H1 (cell line): ENCODE measurements at regions not wholly inside any gene's neighbourhood (a gene's known extent, or its start where the extent isn't known, plus 50 kb on each side); places are given as distances from the start of the nearest gene placed in this dataset.

Experiments
- CTCF ChIA-PET: fragments of 300-600 bp; sonication (Branson Sonifier 250); formaldehyde crosslinking; loops from one replicate; lab custom pipeline; 2021; ENCODE audit not compliant: partially characterized antibody; lab: Charles Lee
- POLR2A ChIA-PET: fragments of 300-600 bp; sonication (Branson Sonifier 250); formaldehyde crosslinking; loops from one replicate; lab custom pipeline; 2021; ENCODE audit warnings: inconsistent platforms; ENCODE audit not compliant: partially characterized antibody; lab: Charles Lee
- DNase-seq, 2 experiments: peaks; one replicate each; pipeline versions ENCODE4 v3.0.0 to v3.0.0-alpha.2; 2010 to 2022; ENCODE audit warnings: low spot score in 2 of 2, low read depth in 1 of 2, mixed read lengths in 1 of 2
- FAIRE-seq: peaks from 2 replicates; lab custom pipeline; 2011; peaks lifted over from hg19 to GRCh38; lab: Jason Lieb, UNC
- H2AFZ ChIP-seq: 2 replicates; pipeline ENCODE4 v1.8.1; 2012; ENCODE audit warnings: low read length, inconsistent platforms
- H2AK5ac ChIP-seq: 2 replicates; pipeline ENCODE4 v1.6.1; 2013; ENCODE audit warnings: low read depth, low read length
- H2BK120ac ChIP-seq: replicated peaks from 2 replicates; pipeline ENCODE3; 2013; ENCODE audit warnings: low read depth, low read length, inconsistent platforms
- H2BK12ac ChIP-seq: 2 replicates; pipeline ENCODE4 v1.6.1; 2013; ENCODE audit warnings: low read depth, low read length
- H2BK15ac ChIP-seq: 2 replicates; pipeline ENCODE4 v1.6.1; 2013; ENCODE audit warnings: low read length
- H2BK20ac ChIP-seq: 2 replicates; pipeline ENCODE4 v1.6.1; 2013; ENCODE audit warnings: low read length
- H2BK5ac ChIP-seq: 2 replicates; pipeline ENCODE4 v1.6.1; 2013; ENCODE audit warnings: low read depth, low read length
- H3K14ac ChIP-seq: 2 replicates; pipeline ENCODE4 v1.6.1; 2013; ENCODE audit warnings: inconsistent platforms; ENCODE audit not compliant: insufficient read length
- H3K18ac ChIP-seq: 2 replicates; pipeline ENCODE4 v1.6.1; 2013; ENCODE audit warnings: low read length; ENCODE audit errors: extremely low read depth
- H3K23ac ChIP-seq: 2 replicates; pipeline ENCODE4 v1.6.1; 2013; ENCODE audit warnings: inconsistent platforms; ENCODE audit not compliant: insufficient read length
- H3K23me2 ChIP-seq: 2 replicates; pipeline ENCODE4 v1.6.1; 2013; ENCODE audit warnings: low read depth, low read length
- H3K27ac ChIP-seq: 2 replicates; pipeline ENCODE4 v1.6.1; 2011; ENCODE audit warnings: low read depth, low read length, inconsistent platforms
- H3K27me3 ChIP-seq, 4 experiments: replicated peaks in 1 of 4; 1 replicate in 1 of 4; 2 replicates in 3 of 4; pipeline versions ENCODE4 v1.6.1 to v1.8.1; 2011 to 2013; ENCODE audit warnings: low read length in 3 of 4, mild to moderate bottlenecking in 3 of 4, inconsistent platforms in 2 of 4, mixed read lengths in 2 of 4, moderate library complexity in 1 of 4; ENCODE audit not compliant: control insufficient read depth in 3 of 4, insufficient read depth in 3 of 4; ENCODE audit errors: extremely low read depth in 1 of 4
- H3K36me3 ChIP-seq, 4 experiments: 2 replicates each; pipeline versions ENCODE4 v1.6.1 to v1.8.1; 2011 to 2013; ENCODE audit warnings: mild to moderate bottlenecking in 4 of 4, low read length in 3 of 4, moderate library complexity in 2 of 4, control low read depth in 1 of 4, inconsistent platforms in 1 of 4; ENCODE audit not compliant: insufficient read depth in 4 of 4, control insufficient read depth in 2 of 4
- H3K4ac ChIP-seq: replicated peaks from 2 replicates; pipeline ENCODE3; 2013; ENCODE audit warnings: low read length, low read depth, mixed read lengths, inconsistent platforms; ENCODE audit not compliant: insufficient read length
- H3K4me1 ChIP-seq, 4 experiments: replicated peaks in 1 of 4; 1 replicate in 1 of 4; 2 replicates in 3 of 4; pipeline versions ENCODE4 v1.6.1 to v1.8.1; 2011 to 2013; ENCODE audit warnings: low read length in 3 of 4, inconsistent platforms in 2 of 4, mixed read lengths in 1 of 4; ENCODE audit not compliant: insufficient read depth in 4 of 4, control insufficient read depth in 3 of 4
- H3K4me2 ChIP-seq, 2 experiments: 2 replicates each; pipeline versions ENCODE4 v1.6.1 to v1.8.1; 2011 to 2013; ENCODE audit warnings: low read depth in 2 of 2, low read length in 2 of 2, control low read depth in 1 of 2, inconsistent platforms in 1 of 2, mild to moderate bottlenecking in 1 of 2; ENCODE audit not compliant: insufficient read depth in 1 of 2
- H3K4me3 ChIP-seq, 4 experiments: fragments of 200-600, 300-600 bp in 1 of 4; sonication (generic), shearing (Covaris generic), sonication (Bioruptor Twin) in 1 of 4; 2 replicates each; pipeline versions ENCODE4 v1.5.1 to v1.8.1; 2011 to 2016; ENCODE audit warnings: low read length in 4 of 4, low read depth in 3 of 4, control low read depth in 2 of 4, inconsistent platforms in 2 of 4, mild to moderate bottlenecking in 2 of 4, mixed read lengths in 1 of 4, moderate library complexity in 1 of 4; ENCODE audit not compliant: insufficient read depth in 2 of 4; ENCODE audit errors: extremely low read depth in 1 of 4
- H3K56ac ChIP-seq: replicated peaks from 2 replicates; pipeline ENCODE3; 2013; ENCODE audit warnings: low read depth, mild to moderate bottlenecking, mixed read lengths, low read length, inconsistent platforms; ENCODE audit not compliant: insufficient read length
- H3K79me1 ChIP-seq: 2 replicates; pipeline ENCODE4 v1.6.1; 2013; ENCODE audit warnings: low read depth, low read length, control low read depth
- H3K79me2 ChIP-seq, 2 experiments: 2 replicates each; pipeline versions ENCODE4 v1.6.1 to v1.8.1; 2012 to 2013; ENCODE audit warnings: low read length in 2 of 2, mild to moderate bottlenecking in 2 of 2, inconsistent platforms in 1 of 2; ENCODE audit not compliant: insufficient read depth in 2 of 2, control insufficient read depth in 1 of 2
- H3K9ac ChIP-seq, 4 experiments: replicated peaks in 1 of 4; 1 replicate in 1 of 4; 2 replicates in 3 of 4; pipeline versions ENCODE4 v1.6.1 to v1.8.1; 2011 to 2013; ENCODE audit warnings: low read depth in 3 of 4, low read length in 3 of 4, control low read depth in 2 of 4, mild to moderate bottlenecking in 2 of 4, moderate library complexity in 2 of 4, inconsistent platforms in 1 of 4; ENCODE audit errors: extremely low read depth in 1 of 4
- H3K9me3 ChIP-seq, 2 experiments: 2 replicates each; pipeline versions ENCODE4 v1.6.1 to v1.8.1; 2012 to 2013; ENCODE audit warnings: mild to moderate bottlenecking in 2 of 2, moderate library complexity in 2 of 2, control low read depth in 1 of 2, inconsistent platforms in 1 of 2, low read depth in 1 of 2, low read length in 1 of 2, mixed read lengths in 1 of 2; ENCODE audit not compliant: insufficient read depth in 2 of 2
- H4K20me1 ChIP-seq, 2 experiments: replicated peaks in 1 of 2; 2 replicates each; pipeline versions ENCODE3 to v1.8.1; 2011 to 2013; ENCODE audit warnings: inconsistent platforms in 2 of 2, low read length in 2 of 2, mild to moderate bottlenecking in 1 of 2; ENCODE audit not compliant: insufficient read depth in 2 of 2, control insufficient read depth in 1 of 2
- H4K5ac ChIP-seq: 2 replicates; pipeline ENCODE4 v1.6.1; 2013; ENCODE audit warnings: low read length, low read depth, mixed read lengths, inconsistent platforms; ENCODE audit not compliant: insufficient read length
- H4K8ac ChIP-seq: 2 replicates; pipeline ENCODE4 v1.8.0; 2013; ENCODE audit warnings: mild to moderate bottlenecking, moderate library complexity, low read length, inconsistent platforms; ENCODE audit not compliant: insufficient read depth; ENCODE audit errors: extremely low read depth
- H4K91ac ChIP-seq: replicated peaks from 2 replicates; pipeline ENCODE3; 2013; ENCODE audit warnings: low read length, mixed read lengths, inconsistent platforms; ENCODE audit not compliant: insufficient read length
- ASH2L ChIP-seq: fragments of 200-600, 300-600 bp; sonication (generic); IDR thresholded peaks from one replicate; pipeline ENCODE4 v1.7.1; 2017; ENCODE audit warnings: low read length
- BACH1 ChIP-seq: IDR thresholded peaks from 2 replicates; pipeline ENCODE4 v1.6.1; 2012; ENCODE audit warnings: low read length, improper control_type of control experiment
- BCL11A ChIP-seq, 2 experiments: IDR thresholded peaks; one replicate each; pipeline ENCODE4 v1.6.1; 2011; ENCODE audit warnings: low read depth in 2 of 2, low read length in 2 of 2, mild to moderate bottlenecking in 2 of 2
- CBX8 ChIP-seq: fragments of 300-800, 300-1000 bp; sonication (generic); IDR thresholded peaks from 2 replicates; pipeline ENCODE4 v1.7.1; 2016; ENCODE audit warnings: low read depth, low read length, borderline replicate concordance
- CHD2 ChIP-seq: IDR thresholded peaks from 2 replicates; pipeline ENCODE4 v1.6.1; 2012; ENCODE audit warnings: low read length, improper control_type of control experiment
- CREB1 ChIP-seq: IDR thresholded peaks from 2 replicates; pipeline ENCODE4 v1.6.1; 2012; ENCODE audit warnings: inconsistent platforms
- GTF2F1 ChIP-seq: IDR thresholded peaks from 2 replicates; pipeline ENCODE4 v1.6.1; 2012; ENCODE audit warnings: low read depth, low read length, improper control_type of control experiment, borderline replicate concordance
- HDAC2 ChIP-seq, 2 experiments: fragments of 300-600 bp in 1 of 2; sonication (generic) in 1 of 2; IDR thresholded peaks; 2 replicates each; pipeline ENCODE4 v1.6.1; 2011 to 2012; ENCODE audit warnings: low read depth in 2 of 2, low read length in 2 of 2, mild to moderate bottlenecking in 2 of 2, moderate library complexity in 2 of 2, borderline replicate concordance in 1 of 2, inconsistent platforms in 1 of 2
- HDAC6 ChIP-seq: IDR thresholded peaks from one replicate; pipeline ENCODE4 v1.7.1; 2012; ENCODE audit warnings: low read depth, mild to moderate bottlenecking, inconsistent platforms, low read length, moderate library complexity
- NANOG ChIP-seq: IDR thresholded peaks from 2 replicates; pipeline ENCODE4 v1.6.1; 2011; ENCODE audit warnings: low read length, low read depth, mild to moderate bottlenecking, inconsistent platforms; ENCODE audit not compliant: insufficient read depth, poor library complexity, severe bottlenecking
- PHF8 ChIP-seq: fragments of 200-600 bp; sonication (generic); conservative IDR thresholded peaks from 2 replicates; pipeline ENCODE4 v1.7.1; 2012; ENCODE audit warnings: low read depth, mild to moderate bottlenecking, inconsistent platforms, low read length, moderate library complexity
- POLR2A ChIP-seq, 2 experiments: IDR thresholded peaks; 1 replicate in 1 of 2; 2 replicates in 1 of 2; pipeline ENCODE4 v1.6.1; 2011; ENCODE audit warnings: low read depth in 2 of 2, low read length in 2 of 2, mild to moderate bottlenecking in 2 of 2; ENCODE audit errors: control extremely low read depth in 1 of 2
- RAD21 ChIP-seq, 2 experiments: IDR thresholded peaks in 1 of 2; conservative IDR thresholded peaks in 1 of 2; 2 replicates each; pipeline ENCODE4 v1.6.1; 2011; ENCODE audit warnings: low read depth in 2 of 2, low read length in 2 of 2, improper control_type of control experiment in 1 of 2, inconsistent platforms in 1 of 2, mild to moderate bottlenecking in 1 of 2, moderate library complexity in 1 of 2
- RBBP5 ChIP-seq: IDR thresholded peaks from 2 replicates; pipeline ENCODE4 v1.7.1; 2012; ENCODE audit warnings: low read depth, mild to moderate bottlenecking, inconsistent platforms, low read length, moderate library complexity, borderline replicate concordance
- SAP30 ChIP-seq: fragments of 300-600 bp; sonication (generic); IDR thresholded peaks from 2 replicates; pipeline ENCODE4 v1.7.1; 2012; ENCODE audit warnings: low read length, moderate library complexity, mild to moderate bottlenecking, inconsistent platforms; ENCODE audit not compliant: insufficient read depth, insufficient replicate concordance
- SP4 ChIP-seq: IDR thresholded peaks from 2 replicates; pipeline ENCODE4 v1.6.1; 2012; ENCODE audit warnings: low read length, inconsistent platforms
- WGBS, 2 experiments: shearing (Covaris generic) in 1 of 2; methylation state at CpG; one replicate each; pipeline versions ENCODE4 v1.1.6 to v1.1.7; 2013 to 2015; ENCODE audit warnings: low lambda C conversion rate in 2 of 2, mixed read lengths in 2 of 2, inconsistent platforms in 1 of 2, low coverage in 1 of 2, missing lambda C conversion rate in 1 of 2; ENCODE audit not compliant: insufficient replicate concordance in 2 of 2, insufficient coverage in 1 of 2, insufficient read length in 1 of 2; ENCODE audit errors: extremely low coverage in 1 of 2, missing lambda C conversion rate in 1 of 2; 5-methylcytosine and 5-hydroxymethylcytosine counted together

DNA sequence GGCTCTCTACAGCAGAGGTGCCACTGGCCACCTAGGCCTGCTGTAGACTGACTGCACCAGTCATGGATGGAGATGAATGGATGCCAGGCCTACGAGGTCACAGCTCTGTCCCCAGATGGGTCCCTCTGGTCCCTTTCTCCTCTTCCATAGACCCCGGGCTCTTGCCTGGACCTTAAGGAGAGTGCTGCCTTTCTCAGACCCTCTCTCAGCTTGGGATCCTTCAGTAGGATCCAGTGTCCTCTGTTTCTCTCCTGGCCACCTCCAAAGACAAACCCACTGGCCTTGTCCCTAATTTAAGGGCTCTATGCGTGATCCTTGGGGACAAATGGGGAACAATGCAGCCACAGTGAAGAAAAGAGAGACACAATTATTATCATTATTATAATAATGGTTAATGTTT, 189.3 kb upstream of the C16orf82 start:
- no peak overlapping the region for H4K91ac ChIP-seq
- H2BK12ac ChIP-seq: no peak overlapping the region
- no peaks in the 10 kb centered on the region for H4K20me1 ChIP-seq
- no peak overlapping the region for H2BK120ac ChIP-seq
- H3K56ac ChIP-seq: no peak overlapping the region
- H3K4ac ChIP-seq: no peak overlapping the region
- no peak overlapping the region for H2AK5ac ChIP-seq
- H2BK20ac ChIP-seq: no peak overlapping the region
- H2AFZ ChIP-seq: no peak overlapping the region
- H3K79me2 ChIP-seq: no peaks in the 10 kb centered on the region
- no peak overlapping the region for H3K23ac ChIP-seq
- DNase-seq: no peak
- no peak overlapping the region for H2BK15ac ChIP-seq
- H3K9me3 ChIP-seq: 0 out of 4 replicates have a peak, but pooled peaks cover 0 to 3% of the 10 kb centered on the region in 2 experiments
- H3K4me1 ChIP-seq: no peaks in the 10 kb centered on the region
- H4K5ac ChIP-seq: no peak overlapping the region
- no peak for FAIRE-seq
- CTCF ChIA-PET: no interaction called here
- no peak overlapping the region for H3K4me3 ChIP-seq
- H3K9ac ChIP-seq: no peak overlapping the region
- H4K8ac ChIP-seq: no peak overlapping the region
- WGBS, 2 experiments: 91% methylated on average over 3 of the region's 3 CpGs; no CpG with 5 or more reads in 1 of the 2 experiments
- no peak overlapping the region for H3K14ac ChIP-seq
- H3K27ac ChIP-seq: no peak overlapping the region
- no peaks in the 10 kb centered on the region for H3K23me2 ChIP-seq
- H3K18ac ChIP-seq: no peak overlapping the region
- no peaks in the 10 kb centered on the region for H3K79me1 ChIP-seq
- no peak overlapping the region for H3K4me2 ChIP-seq
- no peak overlapping the region for H2BK5ac ChIP-seq
- no peaks in the 10 kb centered on the region for H3K27me3 ChIP-seq
- POLR2A ChIA-PET: no interaction called here
- H3K36me3 ChIP-seq: no peaks in the 10 kb centered on the region
- TF ChIP-seq RBBP5 (no peak), ASH2L (no peak), POLR2A (IDR thresholded peaks at IDR 0.05; ENCODE audit: control extremely low read depth in 1 of 2, low read depth in 2 of 2, low read length in 2 of 2) (no peak), SAP30 (no peak), SP4 (no peak), CHD2 (no peak), CREB1 (no peak), CBX8 (no peak), GTF2F1 (no peak), HDAC6 (no peak), PHF8 (no peak), HDAC2 (IDR thresholded peaks at IDR 0.05; ENCODE audit: borderline replicate concordance in 1 of 2, low read depth in 2 of 2, low read length in 2 of 2) (no peak), RAD21 (IDR thresholded peaks at IDR 0.05 in 1 of 2, conservative IDR thresholded peaks at IDR 0.05 in 1 of 2; ENCODE audit: low read depth in 2 of 2, low read length in 2 of 2) (no peak), NANOG (no peak), BCL11A (IDR thresholded peaks at IDR 0.05; ENCODE audit: low read depth in 2 of 2, low read length in 2 of 2) (no peak), BACH1 (no peak)
